D721Med (cell line): ENCODE measurements at regions not wholly inside any gene's neighbourhood (a gene's known extent, or its start where the extent isn't known, plus 50 kb on each side); places are given as distances from the start of the nearest gene placed in this dataset.

Experiments used
- DNase-seq: peaks from one replicate; pipeline ENCODE4 v3.0.0; 2011; ENCODE audit warnings: low spot score; ENCODE audit not compliant: insufficient read length
- FAIRE-seq: peaks from 2 replicates; lab custom pipeline; 2011; peaks lifted over from hg19 to GRCh38; lab: Jason Lieb, UNC
- CTCF ChIP-seq: IDR thresholded peaks from 2 replicates; pipeline ENCODE4 v1.5.1; 2012; ENCODE audit warnings: mild to moderate bottlenecking, control low read depth; ENCODE audit not compliant: insufficient read depth; ENCODE audit errors: missing control alignments

- DNase-seq, result no peak
- no peak for TF ChIP-seq CTCF
- FAIRE-seq, result no peak
These were observed 174.1 kb downstream of the UXS1 start for GRCh38 chr2:106020032-106020431.

- DNase-seq (no peak), FAIRE-seq (no peak)
- no peak for TF ChIP-seq CTCF
These were observed 176.0 kb downstream of the UXS1 start for GRCh38 chr2:106018141-106018540.

DNA sequence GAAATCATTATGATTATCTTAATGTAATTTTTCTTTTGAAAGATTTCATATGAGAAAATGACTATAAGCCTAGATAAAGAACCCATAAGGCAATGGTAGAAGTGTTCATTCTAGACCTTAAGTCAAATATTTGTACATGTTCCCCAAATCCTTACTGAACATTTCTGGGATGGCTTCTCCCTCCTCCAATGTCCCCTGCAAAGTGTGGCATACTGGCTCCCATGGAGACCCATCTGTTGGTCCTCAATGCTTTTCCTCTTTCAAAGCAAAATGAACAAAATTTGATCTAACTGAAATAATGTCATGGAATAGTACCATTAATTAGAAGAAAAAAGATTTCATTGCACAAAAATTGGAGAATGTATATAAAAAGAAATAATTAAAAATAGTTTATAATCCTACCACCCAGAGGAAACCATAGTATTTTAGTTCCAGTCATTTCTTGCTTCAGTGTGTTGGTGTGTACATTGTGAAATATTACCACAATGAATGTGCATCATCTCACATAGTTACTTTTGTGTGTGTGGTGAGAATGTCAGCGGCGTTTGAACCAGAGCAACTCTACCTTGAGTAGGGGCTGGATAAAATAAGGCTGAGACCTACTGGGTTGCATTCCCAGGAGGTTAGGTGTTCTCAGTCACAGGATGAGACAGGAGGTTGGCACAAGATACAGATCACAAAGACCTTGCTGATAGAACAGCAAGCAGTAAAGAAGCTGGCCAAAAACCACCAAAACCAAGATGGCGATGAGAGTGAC is 181.3 kb downstream of the UXS1 start:
- no peak for FAIRE-seq
- no peak for TF ChIP-seq CTCF
- DNase-seq, result no peak

- DNase-seq (no peak), FAIRE-seq (no peak)
- TF ChIP-seq CTCF, result no peak
These were observed 182.0 kb downstream of the UXS1 start for GRCh38 chr2:106012001-106012590.

DNA sequence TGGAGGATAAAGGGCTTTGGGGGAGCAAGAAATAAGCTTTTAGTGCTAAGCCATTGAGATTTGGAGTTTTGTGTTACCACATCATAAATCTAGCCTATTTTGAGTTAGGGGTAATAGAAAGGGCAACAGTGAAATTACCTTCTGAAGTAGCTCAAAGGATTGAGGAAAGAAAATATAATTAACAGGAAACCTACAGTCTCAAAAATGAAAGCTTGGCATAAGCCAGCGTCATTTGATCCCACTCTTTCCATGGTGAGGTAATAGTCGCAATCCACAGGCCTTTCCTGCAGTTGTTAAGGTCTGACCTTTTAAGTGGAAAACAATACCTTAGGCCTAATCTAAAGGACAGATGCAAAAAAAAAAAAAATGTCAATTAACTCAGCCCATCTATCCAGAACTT is 182.7 kb downstream of the UXS1 start:
- TF ChIP-seq CTCF, result no peak
- DNase-seq, result no peak
- FAIRE-seq, result no peak

GRCh38 chr2:106010818-106011355 is 183.2 kb downstream of the UXS1 start:
- no peak for TF ChIP-seq CTCF
- no peak for DNase-seq
- no peak for FAIRE-seq

DNA sequence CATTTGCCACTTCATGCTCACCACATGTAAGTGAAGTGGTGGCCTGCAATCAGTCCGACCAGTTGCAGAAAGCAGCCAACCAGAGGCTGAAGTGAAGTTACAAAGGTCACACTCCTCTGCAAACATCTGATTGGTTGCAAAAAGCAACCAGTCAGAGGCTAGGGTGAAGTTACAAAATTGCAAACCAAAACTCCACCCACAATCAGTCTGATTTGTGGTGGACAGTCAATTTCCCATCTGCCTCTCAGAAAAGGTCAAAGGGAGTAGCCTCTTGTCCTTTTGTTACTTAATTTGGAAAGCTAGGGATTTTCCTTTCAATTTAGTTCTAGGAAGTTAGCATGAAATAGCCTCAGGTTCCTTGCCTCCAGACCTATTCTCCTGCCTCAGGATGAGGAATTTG is 185.0 kb downstream of the UXS1 start:
- FAIRE-seq (no peak), DNase-seq (no peak)
- TF ChIP-seq CTCF, result no peak
